Psoas muscle (tissue), 7 donors: ENCODE measurements at regions not wholly inside any gene's neighbourhood (a gene's known extent, or its start where the extent isn't known, plus 50 kb on each side); places are given as distances from the start of the nearest gene placed in this dataset.

Source experiments
- ATAC-seq, 4 donors: fragments of 200-7000 bp; cut with Tn5 transposase; one replicate each; pipeline ENCODE4 v1.9.1; 2020; ENCODE audit warnings: moderate library complexity in 3 of 4, mild to moderate bottlenecking in 2 of 4
- DNase-seq, 2 donors: peaks; one replicate each; pipeline ENCODE4 v3.0.0-alpha.2; 2020
- H3K27ac ChIP-seq: fragments of 200-600 bp; one replicate; pipeline ENCODE4 v1.8.0; 2022
- H3K27me3 ChIP-seq, 3 donors: fragments of 200-600 bp in 1 of 3; one replicate each; pipeline versions ENCODE4 v1.6.1 to v1.8.0; 2013 to 2022; ENCODE audit warnings: low read length in 2 of 3, mild to moderate bottlenecking in 2 of 3, moderate library complexity in 1 of 3; ENCODE audit not compliant: insufficient read depth in 3 of 3
- H3K36me3 ChIP-seq, 2 donors: fragments of 200-600 bp in 1 of 2; one replicate each; pipeline versions ENCODE4 v1.6.1 to v1.8.0; 2013 to 2022; ENCODE audit warnings: low read depth in 1 of 2, mild to moderate bottlenecking in 1 of 2, moderate library complexity in 1 of 2; ENCODE audit not compliant: insufficient read depth in 1 of 2
- H3K4me1 ChIP-seq: fragments of 200-600 bp; one replicate; pipeline ENCODE4 v1.8.0; 2022
- H3K4me3 ChIP-seq: fragments of 200-600 bp; one replicate; pipeline ENCODE4 v1.8.0; 2022; ENCODE audit warnings: mild to moderate bottlenecking
- H3K9me3 ChIP-seq: fragments of 200-600 bp; one replicate; pipeline ENCODE4 v1.8.0; 2022
- CTCF ChIP-seq: fragments of 200-600 bp; IDR thresholded peaks from one replicate; pipeline ENCODE4 v1.8.0; 2022; ENCODE audit warnings: antibody characterized with exemption
- WGBS, 3 donors: extraction: QIAGEN DNeasy Blood & Tissue Kit; methylation state at CpG; one replicate each; pipeline versions ENCODE4 v1.1.6 to v1.1.7; 2013; 5-methylcytosine and 5-hydroxymethylcytosine counted together
- intact Hi-C, 2 donors: fragments of 100-400 bp; cut with DNase I; formaldehyde crosslinking; loops; one replicate each; pipeline versions ENCODE4 v1.11.0 to v1.14.2; 2022
- donor health status: healthy with polysubstance abuse.
- donor health status: DM: no; HTN: no; CAD: no; lungs with moderate emphysema.
- donor health status: Bipolar disorder and iron deficiency.
- donor health status: healthy.
- donor health status: DM: yes; HTN: yes; CAD: no.
- donor health status: DM: no; HTN: no; CAD: no.
- donor health status: DM: yes; HTN: yes; CAD: no.

GRCh38 chr18:33878213-33878612 is 300.2 kb downstream of the ASXL3 start:
- H3K27ac ChIP-seq = no peak overlapping the region
- H3K9me3 ChIP-seq = no peaks in the 10 kb centered on the region
- no peaks in the 10 kb centered on the region for H3K27me3 ChIP-seq
- no peak overlapping the region for H3K4me3 ChIP-seq
- no peak for ATAC-seq
- WGBS, 3 donors = 67 to 72% (median 70%) methylated on average over 1 of the region's 1 CpG
- no peaks in the 10 kb centered on the region for H3K36me3 ChIP-seq
- DNase-seq = no peak
- no peaks in the 10 kb centered on the region for H3K4me1 ChIP-seq
- TF ChIP-seq CTCF = no peak
- intact Hi-C loops = no loop called here

- DNase-seq (no peak), ATAC-seq (no peak)
- H3K9me3 ChIP-seq = no peaks in the 10 kb centered on the region
- no peaks in the 10 kb centered on the region for H3K36me3 ChIP-seq
- H3K4me3 ChIP-seq = no peak overlapping the region
- H3K27ac ChIP-seq = no peak overlapping the region
- no peak for TF ChIP-seq CTCF
- no peaks in the 10 kb centered on the region for H3K27me3 ChIP-seq
- H3K4me1 ChIP-seq = no peaks in the 10 kb centered on the region
- WGBS, 3 donors = 47 to 61% (median 57%) methylated on average over 2 of the region's 2 CpGs
- intact Hi-C loops = no loop called here
These were observed 297.1 kb downstream of the ASXL3 start for GRCh38 chr18:33875029-33875565.

GRCh38 chr18:33873112-33873511 is 295.1 kb downstream of the ASXL3 start:
- 55 to 57% (median 56%) methylated on average over 3 of the region's 3 CpGs for WGBS, 3 donors
- no peaks in the 10 kb centered on the region for H3K27me3 ChIP-seq

GRCh38 chr18:33871363-33872025 is 293.5 kb downstream of the ASXL3 start:
- Histone ChIP-seq H3K36me3 (no peaks in the 10 kb centered on the region), H3K27ac (no peak overlapping the region), H3K4me1 (no peaks in the 10 kb centered on the region), H3K9me3 (no peaks in the 10 kb centered on the region), H3K27me3 (no peaks in the 10 kb centered on the region), H3K4me3 (no peak overlapping the region)
- ATAC-seq (no peak), DNase-seq (no peak)
- intact Hi-C loops = no loop called here
- no peak for TF ChIP-seq CTCF
- WGBS, 3 donors = 54 to 55% (median 55%) methylated on average over 2 of the region's 2 CpGs

More at GRCh38 chr18:33873112-33873511, 295.1 kb downstream of the ASXL3 start:
- TF ChIP-seq CTCF = no peak
- H3K36me3 ChIP-seq = no peaks in the 10 kb centered on the region
- H3K4me3 ChIP-seq = no peak overlapping the region
- H3K9me3 ChIP-seq = no peaks in the 10 kb centered on the region
- no peaks in the 10 kb centered on the region for H3K4me1 ChIP-seq
- intact Hi-C loops = no loop called here
- ATAC-seq = no peak
- H3K27ac ChIP-seq = no peak overlapping the region
- DNase-seq = no peak

- no peak overlapping the region for H3K4me3 ChIP-seq
- H3K27ac ChIP-seq = no peak overlapping the region
- DNase-seq = no peak
- H3K4me1 ChIP-seq = no peaks in the 10 kb centered on the region
- intact Hi-C loops = no loop called here
- no peak for TF ChIP-seq CTCF
- H3K27me3 ChIP-seq = no peaks in the 10 kb centered on the region
- no peak for ATAC-seq
- no peaks in the 10 kb centered on the region for H3K9me3 ChIP-seq
- no peaks in the 10 kb centered on the region for H3K36me3 ChIP-seq
These were observed 292.0 kb downstream of the ASXL3 start for GRCh38 chr18:33870059-33870458.
